ENCODE measurements at regions not wholly inside any gene's neighbourhood (a gene's known extent, or its start where the extent isn't known, plus 50 kb on each side); places are given as distances from the start of the nearest gene placed in this dataset.

- ChIA-PET CTCF (interaction anchor here (0.9 kb wide), 1 partner anchor 408 kb away, joined by 4 read pairs; no protein-coding TSS in a partner anchor), POLR2A (no interaction called here)
- no peak for DNase-seq (ENCODE audit: low read depth)
- no peak overlapping the region for H3K4me3 ChIP-seq (ENCODE audit: low read depth, low read length)
- H3K27me3 ChIP-seq (ENCODE audit: control insufficient read depth, insufficient read depth, low read length) = peaks cover 3% of the 10 kb centered on the region; the same call in 1 of the 2 replicates
- no peaks in the 10 kb centered on the region for H3K36me3 ChIP-seq (ENCODE audit: control insufficient read depth, insufficient read depth, low read length)
- no peak for TF ChIP-seq CTCF (IDR thresholded peaks at IDR 0.05; ENCODE audit: insufficient read depth, low read depth, low read length)
Measured at GRCh38 chr13:40259899-40260298, 406.5 kb downstream of the FOXO1 start.

GRCh38 chr13:40261336-40261735 lies 405.1 kb downstream of the FOXO1 start:
- ChIA-PET POLR2A (no interaction called here), CTCF (no interaction called here)
- H3K36me3 ChIP-seq (ENCODE audit: control insufficient read depth, insufficient read depth, low read length) = no peaks in the 10 kb centered on the region
- DNase-seq (ENCODE audit: low read depth) = no peak
- no peak overlapping the region for H3K4me3 ChIP-seq (ENCODE audit: low read depth, low read length)
- TF ChIP-seq CTCF (IDR thresholded peaks at IDR 0.05; ENCODE audit: insufficient read depth, low read depth, low read length) = no peak
- peaks cover 5% of the 10 kb centered on the region for H3K27me3 ChIP-seq (ENCODE audit: control insufficient read depth, insufficient read depth, low read length)

- Histone ChIP-seq H3K36me3 (ENCODE audit: control insufficient read depth, insufficient read depth, low read length) (no peaks in the 10 kb centered on the region), H3K4me3 (ENCODE audit: low read depth, low read length) (no peak overlapping the region), H3K27me3 (ENCODE audit: control insufficient read depth, insufficient read depth, low read length) (peaks cover 5% of the 10 kb centered on the region)
- POLR2A ChIA-PET = no interaction called here
- no peak for TF ChIP-seq CTCF (IDR thresholded peaks at IDR 0.05; ENCODE audit: insufficient read depth, low read depth, low read length)
- DNase-seq (ENCODE audit: low read depth) = no peak
- CTCF ChIA-PET = no interaction called here
Measured at GRCh38 chr13:40261947-40262346, 404.5 kb downstream of the FOXO1 start.

- ChIA-PET POLR2A (no interaction called here), CTCF (no interaction called here)
- DNase-seq (ENCODE audit: low read depth) = no peak
- no peaks in the 10 kb centered on the region for H3K36me3 ChIP-seq (ENCODE audit: control insufficient read depth, insufficient read depth, low read length)
- peaks cover 2% of the 10 kb centered on the region for H3K27me3 ChIP-seq (ENCODE audit: control insufficient read depth, insufficient read depth, low read length)
- no peak for TF ChIP-seq CTCF (IDR thresholded peaks at IDR 0.05; ENCODE audit: insufficient read depth, low read depth, low read length)
- no peak overlapping the region for H3K4me3 ChIP-seq (ENCODE audit: low read depth, low read length)
Measured at GRCh38 chr13:40269086-40269485, 397.4 kb downstream of the FOXO1 start.

GRCh38 chr13:40270726-40271125 lies 395.7 kb downstream of the FOXO1 start:
- Histone ChIP-seq H3K4me3 (ENCODE audit: low read depth, low read length) (no peak overlapping the region), H3K27me3 (ENCODE audit: control insufficient read depth, insufficient read depth, low read length) (peaks cover 2% of the 10 kb centered on the region), H3K36me3 (ENCODE audit: control insufficient read depth, insufficient read depth, low read length) (no peaks in the 10 kb centered on the region)
- ChIA-PET CTCF (no interaction called here), POLR2A (no interaction called here)
- no peak for TF ChIP-seq CTCF (IDR thresholded peaks at IDR 0.05; ENCODE audit: insufficient read depth, low read depth, low read length)
- DNase-seq (ENCODE audit: low read depth) = no peak
